A549 (cell line): ENCODE measurements at regions not wholly inside any gene's neighbourhood (a gene's known extent, or its start where the extent isn't known, plus 50 kb on each side); places are given as distances from the start of the nearest gene placed in this dataset.

Experiments
- BHLHE40 ChIP-seq: IDR thresholded peaks from 2 replicates; pipeline ENCODE4 v1.6.1; 2012; ENCODE audit warnings: low read depth, low read length, inconsistent platforms
- CTCF ChIP-seq: fragments of >200 bp; sonication (Bioruptor Twin); formaldehyde crosslinking; IDR thresholded peaks from 3 replicates; pipeline ENCODE4 v1.5.1; 2016
- ELK1 ChIP-seq: fragments of 150-350 bp; IDR thresholded peaks from 2 replicates; pipeline ENCODE4 v1.6.1; 2014; ENCODE audit warnings: low read depth, mild to moderate bottlenecking, low read length
- EP300 ChIP-seq, 2 experiments: fragments of >200 bp; sonication (Bioruptor Twin); formaldehyde crosslinking; IDR thresholded peaks; 2 replicates in 1 of 2; 3 replicates in 1 of 2; pipeline ENCODE4 v1.6.1; 2016 to 2017
- FOXS1 ChIP-seq: fragments of 250-450 bp; sonication (Bioruptor Pico); IDR thresholded peaks from 2 replicates; pipeline ENCODE4 v1.5.0; 2020; ENCODE audit warnings: mild to moderate bottlenecking, moderate library complexity
- JUN ChIP-seq, 2 experiments: fragments of >200 bp; sonication (Bioruptor Twin); formaldehyde crosslinking; IDR thresholded peaks; 2 replicates in 1 of 2; 3 replicates in 1 of 2; pipeline ENCODE4 v1.6.1; 2016 to 2017
- MAFK ChIP-seq: fragments of 450-650 bp; IDR thresholded peaks from 2 replicates; pipeline ENCODE4 v1.6.1; 2014; ENCODE audit not compliant: partially characterized antibody
- MAX ChIP-seq: IDR thresholded peaks from 2 replicates; pipeline ENCODE4 v1.6.1; 2012
- MAZ ChIP-seq: fragments of 150-350 bp; IDR thresholded peaks from 2 replicates; pipeline ENCODE4 v1.6.1; 2014; ENCODE audit warnings: antibody characterized with exemption, low read depth, low read length, borderline replicate concordance
- MYC ChIP-seq: IDR thresholded peaks from 2 replicates; pipeline ENCODE4 v1.6.1; 2012; ENCODE audit warnings: mild to moderate bottlenecking, inconsistent platforms, low read length, improper control_type of control experiment, borderline replicate concordance
- RAD21 ChIP-seq, 2 experiments: fragments of >200 bp in 1 of 2; sonication (Bioruptor Twin) in 1 of 2; formaldehyde crosslinking in 1 of 2; IDR thresholded peaks in 1 of 2; conservative IDR thresholded peaks in 1 of 2; 2 replicates in 1 of 2; 3 replicates in 1 of 2; pipeline ENCODE4 v1.6.1; 2012 to 2018; ENCODE audit warnings: inconsistent platforms in 1 of 2
- SREBF2 ChIP-seq: fragments of 450-650 bp; IDR thresholded peaks from 2 replicates; pipeline ENCODE4 v1.6.1; 2014; ENCODE audit warnings: mild to moderate bottlenecking, moderate library complexity
- USF2 ChIP-seq: fragments of 450-650 bp; IDR thresholded peaks from 2 replicates; pipeline ENCODE4 v1.6.1; 2014; ENCODE audit warnings: antibody characterized with exemption
- ZFP36 ChIP-seq: fragments of 450-650 bp; IDR thresholded peaks from 2 replicates; pipeline ENCODE4 v1.6.1; 2014; ENCODE audit warnings: borderline replicate concordance; ENCODE audit not compliant: partially characterized antibody

GRCh38 chr3:76871655-76872054 is 168.2 kb upstream of the ROBO2 start:
- no peak for TF ChIP-seq FOXS1 (CRISPR knock-in tag)
- TF ChIP-seq RAD21 (conservative IDR thresholded peaks at IDR 0.05 in 1 of 2, IDR thresholded peaks at IDR 0.05 in 1 of 2): no peak
- TF ChIP-seq MAX: no peak
- TF ChIP-seq SREBF2: no peak
- TF ChIP-seq BHLHE40: no peak
- no peak for TF ChIP-seq USF2
- TF ChIP-seq ZFP36: no peak
- TF ChIP-seq EP300 (IDR thresholded peaks at IDR 0.05): no peak
- TF ChIP-seq CTCF: no peak
- no peak for TF ChIP-seq MYC
- TF ChIP-seq ELK1: no peak
- TF ChIP-seq MAFK: no peak
- TF ChIP-seq MAZ: no peak
- TF ChIP-seq JUN (IDR thresholded peaks at IDR 0.05): no peak
